Colonic mucosa (tissue), 4 donors: ENCODE measurements at regions not wholly inside any gene's neighbourhood (a gene's known extent, or its start where the extent isn't known, plus 50 kb on each side); places are given as distances from the start of the nearest gene placed in this dataset.

ENCODE experiments used
- DNase-seq: peaks from one replicate; pipeline ENCODE4 v3.0.0-alpha.2; 2020
- H3K27ac ChIP-seq: fragments of 200-600 bp; one replicate; pipeline ENCODE4 v1.8.0; 2021
- H3K27me3 ChIP-seq: fragments of 200-600 bp; one replicate; pipeline ENCODE4 v1.8.0; 2021
- H3K36me3 ChIP-seq: fragments of 200-600 bp; one replicate; pipeline ENCODE4 v1.8.0; 2021
- H3K4me1 ChIP-seq: fragments of 200-600 bp; one replicate; pipeline ENCODE4 v1.8.0; 2021; ENCODE audit warnings: mild to moderate bottlenecking
- H3K4me3 ChIP-seq: fragments of 200-600 bp; one replicate; pipeline ENCODE4 v1.8.0; 2021
- H3K9ac ChIP-seq, 2 donors: one replicate each; pipeline ENCODE4 v1.7.0; 2013; ENCODE audit warnings: control low read depth in 2 of 2, low read depth in 2 of 2, low read length in 2 of 2
- H3K9me3 ChIP-seq: fragments of 200-600 bp; one replicate; pipeline ENCODE4 v1.8.0; 2021
- CTCF ChIP-seq: fragments of 200-600 bp; IDR thresholded peaks from one replicate; pipeline ENCODE4 v1.8.0; 2022; ENCODE audit warnings: antibody characterized with exemption, mild to moderate bottlenecking
- intact Hi-C: fragments of 100-400 bp; cut with DNase I; formaldehyde crosslinking; loops from one replicate; pipeline ENCODE4 v1.14.1; 2022
- donor health status: healthy.
- donor health status: DM: no; HTN: no; CAD: no.
- donor health status: DM: no; HTN: no; CAD: no.

GRCh38 chr13:67827992-67828391 is 597.9 kb upstream of the PCDH9 start:
- no peak for DNase-seq
- H3K4me3 ChIP-seq, result no peak overlapping the region
- no peaks in the 10 kb centered on the region for H3K27me3 ChIP-seq

GRCh38 chr13:67821606-67822005 is 591.5 kb upstream of the PCDH9 start:
- intact Hi-C loops, result no loop called here
- TF ChIP-seq CTCF, result no peak
- H3K4me3 ChIP-seq, result no peak overlapping the region

More at GRCh38 chr13:67827992-67828391, 597.9 kb upstream of the PCDH9 start:
- H3K36me3 ChIP-seq, result no peaks in the 10 kb centered on the region
- intact Hi-C loops, result no loop called here
- H3K27ac ChIP-seq, result no peak overlapping the region
- no peak overlapping the region for H3K9ac ChIP-seq
- no peaks in the 10 kb centered on the region for H3K4me1 ChIP-seq
- no peak for TF ChIP-seq CTCF
- no peaks in the 10 kb centered on the region for H3K9me3 ChIP-seq

GRCh38 chr13:67806796-67807195 is 576.7 kb upstream of the PCDH9 start:
- no peak for TF ChIP-seq CTCF
- Histone ChIP-seq H3K4me1 (no peaks in the 10 kb centered on the region), H3K9ac (no peak overlapping the region), H3K27me3 (no peaks in the 10 kb centered on the region), H3K27ac (no peak overlapping the region), H3K4me3 (no peak overlapping the region), H3K36me3 (no peaks in the 10 kb centered on the region), H3K9me3 (no peaks in the 10 kb centered on the region)
- no peak for DNase-seq
- intact Hi-C loops, result no loop called here

More at GRCh38 chr13:67821606-67822005, 591.5 kb upstream of the PCDH9 start:
- no peak for DNase-seq
- Histone ChIP-seq H3K27me3 (no peaks in the 10 kb centered on the region), H3K4me1 (no peaks in the 10 kb centered on the region), H3K9ac (no peak overlapping the region), H3K36me3 (no peaks in the 10 kb centered on the region), H3K27ac (no peak overlapping the region), H3K9me3 (no peaks in the 10 kb centered on the region)

- intact Hi-C loops, result no loop called here
Observed at GRCh38 chr13:67803118-67803517, 573.0 kb upstream of the PCDH9 start.

GRCh38 chr13:67792151-67792676 is 562.1 kb upstream of the PCDH9 start:
- no peak for TF ChIP-seq CTCF
- intact Hi-C loops, result no loop called here
- no peak for DNase-seq

More at GRCh38 chr13:67803118-67803517, 573.0 kb upstream of the PCDH9 start:
- no peak for TF ChIP-seq CTCF
- Histone ChIP-seq H3K27me3 (no peaks in the 10 kb centered on the region), H3K4me1 (no peaks in the 10 kb centered on the region), H3K36me3 (no peaks in the 10 kb centered on the region), H3K9me3 (no peaks in the 10 kb centered on the region), H3K4me3 (no peak overlapping the region), H3K9ac (no peak overlapping the region), H3K27ac (no peak overlapping the region)
- DNase-seq, result no peak

More at GRCh38 chr13:67792151-67792676, 562.1 kb upstream of the PCDH9 start:
- Histone ChIP-seq H3K9ac (no peak overlapping the region), H3K4me3 (no peak overlapping the region), H3K36me3 (no peaks in the 10 kb centered on the region), H3K27me3 (no peaks in the 10 kb centered on the region), H3K9me3 (no peaks in the 10 kb centered on the region), H3K27ac (no peak overlapping the region), H3K4me1 (no peaks in the 10 kb centered on the region)
